IMR-90 (cell line): ENCODE measurements at regions not wholly inside any gene's neighbourhood (a gene's known extent, or its start where the extent isn't known, plus 50 kb on each side); places are given as distances from the start of the nearest gene placed in this dataset.

Experiments used
- ATAC-seq: fragments of 200-7000 bp; cut with Tn5 transposase; 2 replicates; pipeline ENCODE4 v1.9.1; 2020; ENCODE audit warnings: low read depth, mild to moderate bottlenecking, moderate library complexity
- BruUV-seq: library from RNA; stranded (reverse); fragments of 400-500 nt; replicated peaks from 2 replicates; lab custom pipeline; 2021; lab: Mats Ljungman, UMichigan
- CTCF ChIA-PET: fragments of 300-600 bp; formaldehyde crosslinking; extraction: SDS; loops from one replicate; lab custom pipeline; 2021; ENCODE audit warnings: antibody characterized with exemption; lab: Yijun Ruan, JAX
- POLR2A ChIA-PET: fragments of 300-600 bp; sonication (Branson Sonifier 250); formaldehyde crosslinking; loops from one replicate; lab custom pipeline; 2022; ENCODE audit warnings: antibody characterized with exemption; ENCODE audit not compliant: unreplicated experiment; lab: Charles Lee
- DNase-seq: peaks from one replicate; pipeline ENCODE4 v3.0.0; 2013
- H2AFZ ChIP-seq: replicated peaks from 2 replicates; pipeline ENCODE3; 2013; ENCODE audit warnings: low read length, mild to moderate bottlenecking; ENCODE audit not compliant: poor library complexity
- H2AK5ac ChIP-seq: 2 replicates; pipeline ENCODE4 v1.6.1; 2013; ENCODE audit warnings: low read depth, low read length, inconsistent platforms
- H2AK9ac ChIP-seq: replicated peaks from 2 replicates; pipeline ENCODE3; 2013; ENCODE audit warnings: mild to moderate bottlenecking, low read depth, low read length, moderate library complexity; ENCODE audit not compliant: poor library complexity
- H2BK120ac ChIP-seq: 2 replicates; pipeline ENCODE4 v1.6.1; 2013; ENCODE audit warnings: low read depth, low read length, inconsistent platforms
- H2BK15ac ChIP-seq: 3 replicates; pipeline ENCODE4 v1.6.1; 2013; ENCODE audit warnings: low read depth, low read length, inconsistent platforms
- H2BK20ac ChIP-seq: 2 replicates; pipeline ENCODE4 v1.6.1; 2013; ENCODE audit warnings: low read depth, mild to moderate bottlenecking, inconsistent platforms, low read length, moderate library complexity
- H2BK5ac ChIP-seq: 2 replicates; pipeline ENCODE4 v1.6.1; 2013; ENCODE audit warnings: mild to moderate bottlenecking, low read depth, low read length, inconsistent platforms; ENCODE audit not compliant: poor library complexity, severe bottlenecking
- H3K14ac ChIP-seq: replicated peaks from 2 replicates; pipeline ENCODE4 v1.6.1; 2013; ENCODE audit warnings: low read depth, low read length, inconsistent platforms
- H3K18ac ChIP-seq: 2 replicates; pipeline ENCODE4 v1.6.1; 2013; ENCODE audit warnings: low read depth, low read length, control low read depth
- H3K23ac ChIP-seq: 2 replicates; pipeline ENCODE4 v1.6.1; 2013; ENCODE audit warnings: low read depth, low read length, inconsistent platforms
- H3K27ac ChIP-seq: 2 replicates; pipeline ENCODE4 v1.5.1; 2013; ENCODE audit warnings: mild to moderate bottlenecking, control low read depth, low read length; ENCODE audit not compliant: insufficient read depth
- H3K27me3 ChIP-seq: 2 replicates; pipeline ENCODE4 v1.6.1; 2013; ENCODE audit warnings: low read length; ENCODE audit not compliant: control insufficient read depth, insufficient read depth
- H3K36me3 ChIP-seq: 2 replicates; pipeline ENCODE4 v1.6.1; 2013; ENCODE audit warnings: low read length, mixed read lengths; ENCODE audit not compliant: control insufficient read depth, insufficient read depth
- H3K4ac ChIP-seq: 2 replicates; pipeline ENCODE4 v1.6.1; 2013; ENCODE audit warnings: low read depth, low read length, inconsistent platforms
- H3K4me1 ChIP-seq: 2 replicates; pipeline ENCODE4 v1.6.1; 2013; ENCODE audit warnings: low read length, mixed read lengths; ENCODE audit not compliant: control insufficient read depth, insufficient read depth
- H3K4me2 ChIP-seq: 2 replicates; pipeline ENCODE4 v1.6.1; 2013; ENCODE audit warnings: low read depth, mild to moderate bottlenecking, control low read depth, low read length, moderate library complexity
- H3K4me3 ChIP-seq: 2 replicates; pipeline ENCODE4 v1.5.1; 2013; ENCODE audit warnings: low read depth, mild to moderate bottlenecking, control low read depth, low read length, moderate library complexity; ENCODE audit not compliant: insufficient read depth
- H3K56ac ChIP-seq: 2 replicates; pipeline ENCODE4 v1.6.1; 2013; ENCODE audit warnings: low read length, inconsistent platforms; ENCODE audit not compliant: insufficient read depth; ENCODE audit errors: extremely low read depth
- H3K79me1 ChIP-seq, 2 experiments: 2 replicates each; pipeline ENCODE4 v1.6.1; 2013; ENCODE audit warnings: low read length in 2 of 2, inconsistent platforms in 1 of 2, low read depth in 1 of 2
- H3K9ac ChIP-seq: 2 replicates; pipeline ENCODE4 v1.6.1; 2013; ENCODE audit warnings: low read depth, low read length, control low read depth
- H3K9me1 ChIP-seq: 2 replicates; pipeline ENCODE4 v1.6.1; 2013; ENCODE audit warnings: low read length, inconsistent platforms; ENCODE audit not compliant: insufficient read depth
- H3K9me3 ChIP-seq: 2 replicates; pipeline ENCODE4 v1.6.1; 2013; ENCODE audit warnings: low read length; ENCODE audit not compliant: control insufficient read depth, insufficient read depth
- H4K20me1 ChIP-seq: 2 replicates; pipeline ENCODE4 v1.6.1; 2013; ENCODE audit warnings: low read length, inconsistent platforms; ENCODE audit not compliant: insufficient read depth
- H4K5ac ChIP-seq: 2 replicates; pipeline ENCODE4 v1.6.1; 2013; ENCODE audit warnings: mild to moderate bottlenecking, low read depth, low read length, control low read depth
- H4K8ac ChIP-seq, 2 experiments: 2 replicates each; pipeline ENCODE4 v1.6.1; 2013; ENCODE audit warnings: low read depth in 2 of 2, low read length in 2 of 2, control low read depth in 1 of 2, inconsistent platforms in 1 of 2
- H4K91ac ChIP-seq: 2 replicates; pipeline ENCODE4 v1.6.1; 2013; ENCODE audit warnings: low read depth, low read length, inconsistent platforms; ENCODE audit not compliant: insufficient read depth
- BHLHE40 ChIP-seq: fragments of 150-350 bp; IDR thresholded peaks from 2 replicates; pipeline ENCODE4 v1.6.1; 2016; ENCODE audit warnings: mild to moderate bottlenecking, low read depth, low read length
- MAFK ChIP-seq: IDR thresholded peaks from 2 replicates; pipeline ENCODE4 v1.6.1; 2012; ENCODE audit warnings: low read depth, low read length, improper control_type of control experiment
- MXI1 ChIP-seq: IDR thresholded peaks from 2 replicates; pipeline ENCODE4 v1.6.1; 2012; ENCODE audit warnings: low read depth, mild to moderate bottlenecking, low read length, moderate library complexity, borderline replicate concordance
- RCOR1 ChIP-seq: IDR thresholded peaks from 2 replicates; pipeline ENCODE4 v1.6.1; 2012; ENCODE audit warnings: mild to moderate bottlenecking, low read length, improper control_type of control experiment; ENCODE audit not compliant: insufficient replicate concordance
- RFX5 ChIP-seq: IDR thresholded peaks from 2 replicates; pipeline ENCODE4 v1.8.0; 2012; ENCODE audit warnings: low read depth, mild to moderate bottlenecking, low read length, moderate library complexity
- USF2 ChIP-seq: fragments of 150-350 bp; IDR thresholded peaks from 2 replicates; pipeline ENCODE4 v1.6.1; 2017; ENCODE audit warnings: mild to moderate bottlenecking, antibody characterized with exemption, low read length, low read depth
- WGBS, 2 experiments: methylation state at CpG; one replicate each; pipeline versions ENCODE4 v1.1.5 to v1.1.7; 2013; ENCODE audit warnings: missing lambda C conversion rate in 2 of 2; ENCODE audit not compliant: insufficient read length in 1 of 2; ENCODE audit errors: extremely low coverage in 2 of 2; 5-methylcytosine and 5-hydroxymethylcytosine counted together
- dilution Hi-C: fragments of 300-500 bp; cut with HindIII; formaldehyde crosslinking; loops from one replicate; pipeline ENCODE4 v1.14.3; 2018; ENCODE audit warnings: low sequenced_read_pairs; ENCODE audit not compliant: unreplicated experiment
- in situ Hi-C: fragments of 300-500 bp; cut with MboI; formaldehyde crosslinking; loops from 3 replicates; pipeline ENCODE4 v1.14.3; 2019; ENCODE audit warnings: low sequenced_read_pairs, inconsistent platforms, mixed read lengths
- intact Hi-C: fragments of 100-400 bp; cut with micrococcal nuclease; formaldehyde crosslinking; loops from 2 replicates; pipeline ENCODE4 v1.10.0; 2022

DNA sequence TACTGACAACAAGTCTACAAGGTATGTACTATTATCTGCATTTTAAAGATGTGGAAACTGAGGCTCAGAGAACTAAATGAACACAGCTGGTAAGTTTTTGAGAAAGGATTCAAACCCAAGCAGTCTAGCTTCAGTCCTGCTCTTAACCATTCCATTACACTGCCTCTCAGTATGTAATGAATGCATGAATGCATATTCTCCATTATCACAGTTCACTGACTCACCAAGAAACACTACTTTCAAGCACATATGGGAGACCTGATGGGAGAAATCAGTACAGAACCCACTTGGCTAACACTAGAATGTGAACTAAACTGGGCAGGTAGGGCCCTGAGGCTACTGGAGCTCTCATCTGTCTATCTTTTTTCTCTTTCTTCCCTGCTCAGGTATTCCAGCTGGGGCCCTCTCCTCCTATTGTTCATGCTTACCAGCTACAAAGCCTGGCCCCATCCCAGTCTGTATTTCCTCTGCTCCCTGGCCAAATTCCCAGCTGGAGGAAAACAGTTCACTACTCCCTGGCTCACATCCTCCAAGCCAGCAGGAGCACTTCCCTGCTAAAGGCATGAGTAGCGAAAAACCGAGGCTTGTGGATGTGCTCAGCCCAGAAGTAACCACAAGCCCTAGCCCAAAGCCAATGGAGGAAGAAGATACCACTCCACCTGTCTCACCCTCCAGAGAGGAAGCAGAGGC lies 178.2 kb upstream of the ARHGEF9 start:
- Histone ChIP-seq H3K27ac (no peak overlapping the region), H3K36me3 (no peaks in the 10 kb centered on the region), H2AK5ac (no peak overlapping the region), H3K23ac (no peak overlapping the region), H4K8ac (no peak overlapping the region), H2AFZ (no peak overlapping the region), H2BK120ac (no peak overlapping the region), H3K14ac (no peak overlapping the region), H2BK5ac (no peak overlapping the region), H4K5ac (no peak overlapping the region), H4K91ac (no peak overlapping the region), H3K4me1 (no peaks in the 10 kb centered on the region), H3K4ac (no peak overlapping the region), H3K9ac (no peak overlapping the region), H2AK9ac (no peak overlapping the region), H3K9me1 (no peaks in the 10 kb centered on the region), H3K27me3 (no peaks in the 10 kb centered on the region), H3K4me2 (no peak overlapping the region), H3K56ac (no peak overlapping the region), H3K18ac (no peak overlapping the region), H2BK15ac (no peak overlapping the region), H2BK20ac (no peak overlapping the region), H3K9me3 (peaks cover 2% of the 10 kb centered on the region; the same call in 1 of the 2 replicates), H4K20me1 (no peaks in the 10 kb centered on the region), H3K79me1 (no peaks in the 10 kb centered on the region), H3K4me3 (no peak overlapping the region)
- no TSS peak for BruUV-seq
- DNase-seq (no peak), ATAC-seq (no peak)
- in situ Hi-C loops: no loop called here
- WGBS, 2 experiments: no CpG with 5 or more reads among the region's 2 CpGs
- dilution Hi-C loops: no loop called here
- ChIA-PET POLR2A (no interaction called here), CTCF (no interaction called here)
- intact Hi-C loops: loop anchor here (10.0 kb wide), 1 partner anchor 58 kb away; no protein-coding TSS in a partner anchor
- TF ChIP-seq USF2 (no peak), MXI1 (no peak), RFX5 (no peak), BHLHE40 (no peak), MAFK (no peak), RCOR1 (no peak)
